RCC 7860 (cell line): ENCODE measurements at regions not wholly inside any gene's neighbourhood (a gene's known extent, or its start where the extent isn't known, plus 50 kb on each side); places are given as distances from the start of the nearest gene placed in this dataset.

Experiments used
- DNase-seq: peaks from one replicate; pipeline ENCODE4 v3.0.0-alpha.2; 2015; ENCODE audit warnings: low spot score
- FAIRE-seq: peaks from 2 replicates; lab custom pipeline; 2012; peaks lifted over from hg19 to GRCh38; lab: Jason Lieb, UNC

GRCh38 chr18:77811503-77811902, 561.9 kb downstream of the GALR1 start:
- DNase-seq, result no peak
- no peak for FAIRE-seq

GRCh38 chr18:77815666-77816338, 566.2 kb downstream of the GALR1 start:
- DNase-seq, result no peak
- no peak for FAIRE-seq

GRCh38 chr18:77818328-77818727, 568.7 kb downstream of the GALR1 start:
- FAIRE-seq (no peak), DNase-seq (no peak)

GRCh38 chr18:77820472-77820871, 570.8 kb downstream of the GALR1 start:
- DNase-seq (no peak), FAIRE-seq (no peak)

GRCh38 chr18:77821892-77822291, 572.2 kb downstream of the GALR1 start:
- FAIRE-seq (no peak), DNase-seq (no peak)

GRCh38 chr18:77822632-77823031, 573.0 kb downstream of the GALR1 start:
- no peak for FAIRE-seq
- no peak for DNase-seq

- DNase-seq (no peak), FAIRE-seq (no peak)
These were observed 584.2 kb downstream of the GALR1 start for GRCh38 chr18:77833807-77834206.

- FAIRE-seq, result no peak
- no peak for DNase-seq
These were observed 602.2 kb downstream of the GALR1 start for GRCh38 chr18:77851802-77852201.

GRCh38 chr18:77853859-77854258, 604.2 kb downstream of the GALR1 start:
- no peak for DNase-seq
- no peak for FAIRE-seq

GRCh38 chr18:77857678-77858655, 608.3 kb downstream of the GALR1 start:
- DNase-seq, result no peak
- FAIRE-seq, result no peak

GRCh38 chr18:77859634-77860033, 610.0 kb downstream of the GALR1 start:
- DNase-seq (no peak), FAIRE-seq (no peak)

GRCh38 chr18:77862066-77862757, 612.6 kb downstream of the GALR1 start:
- DNase-seq (no peak), FAIRE-seq (no peak)

GRCh38 chr18:77865853-77866252, 616.2 kb downstream of the GALR1 start:
- DNase-seq (no peak), FAIRE-seq (no peak)

GRCh38 chr18:77866351-77866750, 616.7 kb downstream of the GALR1 start:
- no peak for FAIRE-seq

GRCh38 chr18:77870199-77870598, 620.6 kb downstream of the GALR1 start:
- FAIRE-seq, result no peak
- no peak for DNase-seq

More at GRCh38 chr18:77866351-77866750, 616.7 kb downstream of the GALR1 start:
- DNase-seq, result no peak

GRCh38 chr18:77870894-77871293, 621.2 kb downstream of the GALR1 start:
- no peak for DNase-seq
- no peak for FAIRE-seq

- DNase-seq, result no peak
- no peak for FAIRE-seq
These were observed 622.5 kb downstream of the GALR1 start for GRCh38 chr18:77872166-77872565.

GRCh38 chr18:77876319-77876865, 626.7 kb downstream of the GALR1 start:
- no peak for DNase-seq
- FAIRE-seq, result no peak

GRCh38 chr18:77879829-77880228, 630.2 kb downstream of the GALR1 start:
- FAIRE-seq (no peak), DNase-seq (no peak)

- no peak for FAIRE-seq
These were observed 634.8 kb downstream of the GALR1 start for GRCh38 chr18:77884454-77884853.

GRCh38 chr18:77894060-77894459, 644.4 kb downstream of the GALR1 start:
- FAIRE-seq (no peak), DNase-seq (no peak)

More at GRCh38 chr18:77884454-77884853, 634.8 kb downstream of the GALR1 start:
- DNase-seq, result no peak
